ENCODE measurements at regions not wholly inside any gene's neighbourhood (a gene's known extent, or its start where the extent isn't known, plus 50 kb on each side); places are given as distances from the start of the nearest gene placed in this dataset.

DNA sequence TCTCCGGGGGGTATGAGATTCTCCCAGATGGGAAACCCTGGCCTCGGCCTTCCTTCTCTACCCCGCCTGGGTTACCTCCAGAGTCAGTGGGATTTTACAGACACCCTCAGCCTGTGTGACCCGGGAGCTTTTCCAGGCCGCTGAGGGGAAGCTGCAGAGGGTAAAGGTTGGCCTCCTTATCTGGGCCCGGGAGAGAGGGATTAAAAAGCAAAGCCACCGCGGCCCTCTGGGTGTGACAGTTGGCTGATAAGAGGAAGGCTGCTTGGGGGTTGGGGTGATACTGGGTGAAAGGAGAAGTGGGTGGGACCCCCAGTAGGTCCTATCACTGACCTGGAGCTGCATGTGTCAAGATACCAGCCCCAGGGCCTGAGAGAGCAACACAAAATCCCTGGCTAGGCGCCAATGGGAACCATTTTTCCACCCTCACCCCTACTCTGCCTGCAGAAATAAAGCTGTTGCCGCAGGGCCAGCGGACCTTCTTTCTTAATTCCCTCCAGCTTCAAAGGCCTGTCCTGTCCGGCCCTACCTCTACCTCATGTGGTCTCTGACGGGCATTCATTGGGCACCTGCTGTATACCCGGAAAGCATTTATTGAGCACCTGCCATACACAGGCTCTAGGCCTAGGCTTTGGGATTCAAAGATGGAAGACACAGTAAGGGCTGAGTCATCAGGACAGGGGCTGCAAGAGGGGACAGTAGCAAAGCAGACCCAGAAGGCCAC is 77.6 kb upstream of the GSE1 start:
- DNase-seq = no peak

DNA sequence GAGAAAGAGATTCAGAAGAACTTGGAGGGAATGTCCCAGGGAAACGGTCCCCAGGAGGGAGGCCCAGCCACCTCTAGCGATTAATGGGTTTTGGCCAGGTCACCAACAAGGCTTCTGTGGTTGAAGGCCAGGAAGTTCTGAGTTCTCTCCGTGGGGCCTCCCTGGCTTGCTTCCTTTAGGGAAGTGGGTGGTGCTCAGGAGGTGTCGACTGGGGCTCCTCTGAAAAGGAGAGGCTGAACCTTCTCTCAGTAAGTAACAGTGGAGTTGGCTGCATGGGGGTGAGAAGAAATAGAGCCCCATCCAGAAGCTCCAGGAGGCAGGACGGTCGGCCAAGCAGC is 77.1 kb upstream of the GSE1 start:
- no peak for DNase-seq

DNA sequence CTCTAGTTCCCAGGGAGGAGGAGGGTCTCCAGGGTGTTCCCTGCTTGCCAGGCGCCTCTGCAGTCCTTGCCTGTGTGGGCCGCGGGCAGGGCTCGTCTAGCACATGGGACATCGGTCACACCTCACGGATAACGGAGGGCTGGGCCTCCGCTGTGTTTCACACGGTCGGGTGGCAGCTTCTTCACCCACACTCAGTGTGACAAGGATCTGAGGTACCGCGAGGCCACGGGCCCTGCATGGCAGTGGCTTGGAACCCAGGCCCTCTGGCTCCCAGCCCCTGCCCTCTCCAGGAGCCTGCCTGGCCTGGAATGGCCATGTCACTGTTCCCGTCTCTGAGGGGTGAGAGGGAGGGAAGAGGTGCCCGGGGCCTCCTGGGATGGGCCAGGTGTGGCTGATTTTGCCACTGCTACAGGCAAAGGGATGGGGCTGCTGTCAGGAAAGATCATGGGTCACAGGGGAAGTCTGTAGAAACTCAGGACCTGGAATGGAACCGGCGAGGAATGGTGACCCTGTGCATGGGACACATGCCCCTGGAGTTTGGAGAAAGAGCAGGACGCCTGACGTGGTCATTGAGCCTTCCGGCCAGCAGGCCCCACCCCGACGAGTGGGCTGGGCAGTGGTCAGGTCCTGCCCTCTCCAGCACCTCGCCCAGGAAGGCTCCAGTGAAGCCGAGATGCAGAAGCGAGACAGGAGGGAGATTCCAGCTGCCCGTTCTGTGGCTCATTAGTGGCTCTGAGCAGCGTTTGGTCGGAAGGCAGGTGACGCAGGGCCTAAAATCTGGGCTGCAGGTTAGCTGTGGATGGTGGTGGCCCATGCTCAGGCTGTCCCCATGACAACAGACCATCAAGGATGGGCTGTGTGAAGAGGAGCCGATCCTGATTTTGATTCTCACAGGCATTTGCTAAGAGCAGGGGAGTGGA is 76.5 kb upstream of the GSE1 start:
- no peak for DNase-seq

GRCh38 chr16:85537331-85537788 is 75.8 kb upstream of the GSE1 start:
- DNase-seq = no peak

DNA sequence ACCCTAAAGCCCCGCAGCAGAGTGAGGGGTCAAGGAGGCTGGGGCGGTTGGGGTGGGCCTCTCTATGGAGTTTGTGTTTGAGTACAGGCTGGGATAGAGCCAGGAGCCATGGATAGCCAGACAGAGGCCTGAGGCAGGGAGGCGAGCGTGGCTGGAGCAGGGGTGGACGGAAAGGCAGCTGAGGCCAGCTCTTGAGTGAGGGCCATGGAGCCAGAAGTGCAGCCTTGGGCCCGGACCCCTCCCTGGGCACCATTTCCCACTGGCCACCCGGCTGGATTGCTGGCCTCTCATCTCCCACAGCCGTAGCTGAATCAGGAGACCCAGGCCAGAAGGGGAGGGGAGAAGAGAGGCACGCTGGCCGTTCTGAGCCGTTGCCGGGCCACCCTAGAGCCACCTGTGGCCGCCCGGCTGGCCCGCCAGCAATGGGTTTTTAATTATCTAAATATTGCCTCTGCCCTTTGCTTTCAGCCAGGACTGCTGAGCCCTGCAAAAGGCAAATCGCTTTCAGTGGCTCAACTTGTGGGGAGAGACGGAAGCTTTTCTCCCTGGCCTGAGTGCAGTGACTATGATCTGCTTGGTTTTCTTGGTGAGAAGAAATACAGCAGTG is 75.2 kb upstream of the GSE1 start:
- no peak for DNase-seq

GRCh38 chr16:85539084-85539483 is 74.0 kb upstream of the GSE1 start:
- no peak for DNase-seq

DNA sequence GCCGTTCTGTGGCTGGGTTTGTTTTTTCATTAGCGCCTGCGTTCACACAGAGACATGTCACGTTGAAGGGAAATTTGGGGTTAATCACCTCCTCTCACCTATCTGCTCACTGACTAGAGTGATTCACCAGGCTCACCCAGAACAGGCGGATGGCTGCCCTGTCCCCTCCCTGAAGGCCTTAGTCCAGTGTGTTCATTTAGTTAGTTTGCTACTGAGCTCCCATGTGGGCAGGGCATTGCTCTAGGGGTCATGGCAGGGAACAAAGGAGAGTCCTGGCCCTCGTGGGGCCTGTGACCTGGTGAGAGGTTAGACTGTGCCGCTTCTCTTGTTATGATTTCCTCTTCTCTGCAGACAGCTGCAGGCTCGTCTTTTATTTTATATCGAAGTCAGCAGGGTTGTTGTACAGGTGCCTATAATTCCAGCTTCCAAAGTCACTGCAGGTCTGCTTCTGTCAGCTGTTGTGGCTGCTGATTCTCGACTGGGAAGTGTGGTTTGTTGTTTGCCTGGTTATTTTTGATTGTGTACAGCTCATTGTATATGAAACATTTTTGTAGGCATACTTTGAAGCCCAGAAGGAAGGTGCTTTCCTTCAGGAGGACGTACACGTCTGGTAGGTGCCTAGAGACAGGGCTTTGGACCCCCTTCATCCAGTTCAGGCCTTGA is 73.4 kb upstream of the GSE1 start:
- DNase-seq = no peak

DNA sequence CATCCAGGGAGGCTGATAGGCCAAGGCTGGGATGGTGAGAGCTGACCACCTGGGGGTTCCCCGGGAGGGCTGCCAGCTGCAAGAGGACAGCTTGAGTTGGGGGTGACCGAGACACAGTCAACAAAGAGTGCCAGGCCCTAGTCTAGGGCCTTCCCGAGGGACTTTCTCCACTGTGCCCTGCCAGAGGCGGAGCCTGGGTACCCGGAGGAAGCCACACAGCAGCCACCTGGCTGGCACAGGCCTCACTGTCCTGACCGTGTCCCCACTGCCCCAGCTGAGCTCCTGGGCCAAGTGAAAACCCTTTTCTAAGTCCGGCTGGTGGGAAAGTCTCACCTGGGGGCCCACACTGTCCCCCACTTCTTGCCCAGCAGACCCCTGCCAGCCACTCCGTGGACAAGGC is 71.9 kb upstream of the GSE1 start:
- DNase-seq = no peak

- no peak for DNase-seq
Measured at GRCh38 chr16:85541619-85541979, 71.5 kb upstream of the GSE1 start.

GRCh38 chr16:85541980-85542900 is 70.9 kb upstream of the GSE1 start:
- no peak for DNase-seq

DNA sequence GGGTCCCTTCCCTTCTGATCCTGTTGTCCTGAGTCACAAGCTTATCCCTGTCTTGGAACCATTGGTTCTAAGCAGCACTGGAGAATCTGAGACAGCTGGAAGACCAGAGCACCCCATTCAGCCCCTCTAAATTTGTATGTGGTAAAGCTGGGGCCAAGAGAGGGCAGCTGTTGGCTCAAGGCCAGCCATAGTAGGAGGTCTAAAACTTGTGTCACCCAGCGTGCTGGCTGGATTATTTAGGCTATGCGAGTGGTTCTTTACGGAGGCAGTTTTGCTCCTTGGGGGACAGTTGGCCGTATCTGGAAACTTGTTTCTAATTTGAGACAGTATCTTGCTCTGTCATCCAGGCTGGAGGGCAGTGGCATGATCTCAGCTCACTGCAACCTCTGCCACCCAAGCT is 69.6 kb upstream of the GSE1 start:
- no peak for DNase-seq

- DNase-seq = no peak
Measured at GRCh38 chr16:85544016-85544415, 69.1 kb upstream of the GSE1 start.

GRCh38 chr16:85544668-85545067 is 68.5 kb upstream of the GSE1 start:
- DNase-seq = no peak

DNA sequence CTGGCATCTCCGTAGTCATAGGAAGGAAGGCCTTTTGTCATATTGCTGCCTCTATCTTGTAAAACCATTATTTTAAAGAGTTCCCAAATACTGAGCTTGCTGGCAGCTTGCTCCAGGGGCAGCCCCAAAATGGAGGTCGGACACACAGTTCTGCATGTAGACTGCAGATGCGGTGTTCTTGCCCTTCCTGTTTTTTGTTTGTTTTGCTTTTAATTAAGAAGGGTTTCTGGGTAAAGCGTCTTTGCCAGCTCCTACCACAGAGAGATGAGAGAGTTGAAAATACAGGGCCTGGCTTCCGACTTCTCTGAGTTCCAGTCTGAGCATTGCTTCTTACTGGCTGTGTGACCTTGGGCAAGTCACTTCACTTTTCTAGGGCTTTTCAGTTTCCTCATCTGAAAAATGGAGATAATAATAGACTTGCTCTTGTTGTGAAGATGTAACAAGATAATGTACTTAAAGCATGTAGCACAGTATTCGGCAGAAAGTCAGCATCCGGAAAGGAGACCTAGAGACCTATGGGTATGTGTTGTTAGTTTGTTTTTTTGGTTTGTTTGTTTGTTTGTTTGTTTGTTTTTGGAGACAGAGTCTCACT is 67.8 kb upstream of the GSE1 start:
- no peak for DNase-seq

- DNase-seq = no peak
Measured at GRCh38 chr16:85546585-85547447, 66.3 kb upstream of the GSE1 start.

DNA sequence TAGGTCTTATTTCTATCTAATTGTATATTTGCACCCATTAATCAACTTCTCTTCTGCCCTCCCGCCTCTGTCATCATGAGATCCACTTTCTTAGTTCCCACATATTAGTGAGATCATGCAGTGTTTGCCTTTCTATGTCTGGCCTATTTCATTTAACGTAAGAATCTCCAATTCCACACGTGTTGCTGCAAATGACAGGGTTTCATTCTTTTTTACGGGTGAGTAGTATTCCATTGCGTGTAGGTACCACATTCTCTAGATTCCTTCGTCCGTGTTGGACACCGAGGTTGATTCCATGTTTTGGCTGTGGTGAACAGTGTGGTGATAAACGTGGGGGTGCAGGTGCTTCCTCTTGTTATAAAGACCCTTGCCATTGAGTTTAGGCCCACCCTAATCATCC is 64.7 kb upstream of the GSE1 start:
- DNase-seq = no peak

DNA sequence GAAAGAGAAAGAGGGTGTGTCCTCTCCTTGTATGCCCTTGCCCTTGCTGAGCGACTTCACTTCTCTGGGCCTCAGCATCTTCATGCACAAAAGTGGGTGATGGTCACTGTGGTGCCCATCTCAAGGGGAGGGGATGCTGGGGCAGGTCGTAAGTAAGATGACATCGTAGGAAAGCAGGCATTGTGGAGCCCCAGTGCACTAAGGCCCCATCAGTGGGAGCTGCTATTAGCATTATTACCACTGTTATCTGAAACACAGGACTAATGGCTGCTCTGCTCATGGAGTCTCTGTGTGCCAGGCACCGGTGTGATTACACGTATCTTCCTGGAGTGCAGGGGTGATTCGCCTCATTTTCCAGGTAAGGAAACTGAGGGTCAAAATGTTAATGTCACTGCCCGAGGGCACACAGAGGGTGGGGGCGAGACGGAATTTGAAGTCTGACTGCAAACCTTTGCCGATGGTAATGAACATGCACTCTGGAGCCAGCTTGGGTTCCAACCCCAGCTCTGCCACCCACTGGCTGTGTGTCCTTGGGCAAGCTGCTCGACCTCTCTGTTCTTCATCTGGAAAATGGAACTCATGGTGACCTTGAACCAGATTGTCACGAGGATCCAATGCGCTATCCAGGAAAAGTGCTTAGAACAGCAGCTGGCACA is 63.2 kb upstream of the GSE1 start:
- no peak for DNase-seq

GRCh38 chr16:85550422-85550864 is 62.7 kb upstream of the GSE1 start:
- DNase-seq = no peak

GRCh38 chr16:85550953-85551924 is 61.9 kb upstream of the GSE1 start:
- no peak for DNase-seq
